SK-N-SH treated with all-trans-retinoic acid at 6 μM for 48 hours (cell line): ENCODE measurements at regions not wholly inside any gene's neighbourhood (a gene's known extent, or its start where the extent isn't known, plus 50 kb on each side); places are given as distances from the start of the nearest gene placed in this dataset.

Experiments
- CSDC2 ChIP-seq: fragments of 250-450 bp; sonication (Bioruptor Pico); IDR thresholded peaks from 2 replicates; pipeline ENCODE4 v1.5.0; 2020; ENCODE audit warnings: mild to moderate bottlenecking, moderate library complexity
- TCF4 ChIP-seq: fragments of 250-450 bp; sonication (Bioruptor Pico); IDR thresholded peaks from 2 replicates; pipeline ENCODE4 v1.8.0; 2021; ENCODE audit warnings: mild to moderate bottlenecking, moderate library complexity, borderline replicate concordance

GRCh38 chr2:204255071-204255470 is 290.2 kb upstream of the PARD3B start:
- TF ChIP-seq CSDC2 (CRISPR knock-in tag): no peak
- no peak for TF ChIP-seq TCF4 (CRISPR knock-in tag)
